ENCODE measurements at regions not wholly inside any gene's neighbourhood (a gene's known extent, or its start where the extent isn't known, plus 50 kb on each side); places are given as distances from the start of the nearest gene placed in this dataset.

- Histone ChIP-seq H3K9me1 (replicated peaks; ENCODE audit: control insufficient read depth, extremely low read depth, insufficient read depth, low read length) (no peaks in the 10 kb centered on the region), H3K27me3 (ENCODE audit: control insufficient read depth in 2 of 2, insufficient read depth in 2 of 2, low read length in 2 of 2) (peaks cover 12 to 18% of the 10 kb centered on the region in 2 experiments), H3K4me1 (ENCODE audit: control insufficient read depth, extremely low read depth, insufficient read depth, low read length) (no peaks in the 10 kb centered on the region), H3K79me2 (ENCODE audit: control insufficient read depth, insufficient read depth, low read length) (no peaks in the 10 kb centered on the region), H3K4me2 (ENCODE audit: insufficient read depth, low read length) (no peak overlapping the region), H3K9ac (replicated peaks; ENCODE audit: extremely low read depth, insufficient read depth, low read length) (no peak overlapping the region), H3K36me3 (ENCODE audit: control insufficient read depth in 2 of 2, extremely low read depth in 1 of 2, insufficient read depth in 2 of 2, low read length in 2 of 2) (no peaks in the 10 kb centered on the region), H3K9me3 (replicated peaks; ENCODE audit: control insufficient read depth, insufficient read depth, low read length) (no peaks in the 10 kb centered on the region), H3K4me3 (replicated peaks in 1 of 3; ENCODE audit: insufficient read depth in 1 of 3, low read depth in 1 of 3, low read length in 3 of 3) (no peak overlapping the region), H3K27ac (ENCODE audit: insufficient read depth, low read depth, low read length) (no peak overlapping the region), H4K20me1 (replicated peaks; ENCODE audit: control insufficient read depth, extremely low read depth, insufficient read depth, low read length) (no peaks in the 10 kb centered on the region), H2AFZ (ENCODE audit: low read depth, low read length) (no peak overlapping the region)
- ChIA-PET CTCF (interaction anchor here (1.2 kb wide), 1 partner anchor 12 kb away, joined by 3 read pairs; no protein-coding TSS in a partner anchor), POLR2A (no interaction called here)
- FAIRE-seq (no peak), DNase-seq (ENCODE audit: low read depth, low spot score) (no peak)
- BruUV-seq (replicated peaks): no TSS peak
- TF ChIP-seq MAX (IDR thresholded peaks at IDR 0.05; ENCODE audit: insufficient read depth, insufficient read length) (no peak), GATA2 (IDR thresholded peaks at IDR 0.05; ENCODE audit: insufficient read depth, insufficient read length, low read depth, low read length) (no peak), POLR2AphosphoS5 (IDR thresholded peaks at IDR 0.05; ENCODE audit: insufficient read depth, low read depth, low read length) (no peak), FOS (IDR thresholded peaks at IDR 0.05; ENCODE audit: borderline replicate concordance, insufficient read depth, low read length) (no peak), EZH2 (IDR thresholded peaks at IDR 0.05; ENCODE audit: borderline replicate concordance, low read depth, low read length, severe bottlenecking) (no peak), POLR2A (IDR thresholded peaks at IDR 0.05; ENCODE audit: low read depth, low read length) (no peak), JUN (IDR thresholded peaks at IDR 0.05; ENCODE audit: borderline replicate concordance, insufficient read depth, insufficient read length, low read depth) (no peak), CTCF (IDR thresholded peaks at IDR 0.05; ENCODE audit: extremely low read depth in 1 of 2, insufficient read depth in 1 of 2, low read depth in 1 of 2, low read length in 2 of 2) (no peak), MYC (IDR thresholded peaks at IDR 0.05; ENCODE audit: low read depth, low read length) (no peak)
- intact Hi-C loops (cut with micrococcal nuclease) (no loop called here), dilution Hi-C loops (cut with MboI; ENCODE audit: extremely low pct_ligation_motif_present, low sequenced_read_pairs) (no loop called here)
Observed at GRCh38 chr17:79305376-79305767, 230.7 kb downstream of the ENGASE start.
